DND-41 (cell line): ENCODE measurements at regions not wholly inside any gene's neighbourhood (a gene's known extent, or its start where the extent isn't known, plus 50 kb on each side); places are given as distances from the start of the nearest gene placed in this dataset.

Source experiments
- EZH2 ChIP-seq: IDR thresholded peaks from 3 replicates; pipeline ENCODE4 v1.6.1; 2012; ENCODE audit warnings: borderline replicate concordance, low read depth, mild to moderate bottlenecking, moderate library complexity, low read length, inconsistent platforms; ENCODE audit not compliant: severe bottlenecking
- TF ChIP-seq, protein P1 (sequence below): IDR thresholded peaks from 2 replicates; pipeline ENCODE4 v1.5.1; 2012; ENCODE audit warnings: borderline replicate concordance, low read length, moderate library complexity, mild to moderate bottlenecking; ENCODE audit not compliant: poor library complexity, severe bottlenecking; ENCODE audit errors: extremely low read depth

DNA sequence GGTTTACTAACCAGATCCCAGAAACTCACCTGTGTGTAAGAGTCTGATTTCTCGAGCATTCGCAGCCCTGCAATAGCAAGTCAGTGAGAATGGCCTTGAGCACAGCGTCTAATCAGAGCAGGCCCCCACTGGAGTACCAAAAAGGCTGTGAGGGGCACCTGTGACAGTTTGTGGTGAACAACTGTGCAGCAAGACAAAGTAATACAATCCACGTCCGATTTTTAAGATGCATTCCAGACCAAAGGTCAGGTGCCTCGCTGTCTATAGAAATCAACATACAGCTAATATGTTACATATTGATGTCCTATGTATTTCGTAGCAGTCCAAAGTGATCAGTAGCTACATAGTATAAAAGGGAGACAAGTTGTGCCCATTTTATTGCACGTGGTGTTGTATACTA, 55.7 kb upstream of the BOD1 start:
- TF ChIP-seq, protein P1, sequence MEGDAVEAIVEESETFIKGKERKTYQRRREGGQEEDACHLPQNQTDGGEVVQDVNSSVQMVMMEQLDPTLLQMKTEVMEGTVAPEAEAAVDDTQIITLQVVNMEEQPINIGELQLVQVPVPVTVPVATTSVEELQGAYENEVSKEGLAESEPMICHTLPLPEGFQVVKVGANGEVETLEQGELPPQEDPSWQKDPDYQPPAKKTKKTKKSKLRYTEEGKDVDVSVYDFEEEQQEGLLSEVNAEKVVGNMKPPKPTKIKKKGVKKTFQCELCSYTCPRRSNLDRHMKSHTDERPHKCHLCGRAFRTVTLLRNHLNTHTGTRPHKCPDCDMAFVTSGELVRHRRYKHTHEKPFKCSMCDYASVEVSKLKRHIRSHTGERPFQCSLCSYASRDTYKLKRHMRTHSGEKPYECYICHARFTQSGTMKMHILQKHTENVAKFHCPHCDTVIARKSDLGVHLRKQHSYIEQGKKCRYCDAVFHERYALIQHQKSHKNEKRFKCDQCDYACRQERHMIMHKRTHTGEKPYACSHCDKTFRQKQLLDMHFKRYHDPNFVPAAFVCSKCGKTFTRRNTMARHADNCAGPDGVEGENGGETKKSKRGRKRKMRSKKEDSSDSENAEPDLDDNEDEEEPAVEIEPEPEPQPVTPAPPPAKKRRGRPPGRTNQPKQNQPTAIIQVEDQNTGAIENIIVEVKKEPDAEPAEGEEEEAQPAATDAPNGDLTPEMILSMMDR: no peak
- TF ChIP-seq EZH2: no peak
